ENCODE measurements at regions not wholly inside any gene's neighbourhood (a gene's known extent, or its start where the extent isn't known, plus 50 kb on each side); places are given as distances from the start of the nearest gene placed in this dataset.

- Histone ChIP-seq H3K36me3 (ENCODE audit: low read depth, missing control alignments) (no peaks in the 10 kb centered on the region), H3K9me3 (no peaks in the 10 kb centered on the region), H3K27me3 (no peaks in the 10 kb centered on the region), H3K27ac (no peak overlapping the region), H3K4me1 (no peaks in the 10 kb centered on the region), H3K4me3 (no peak overlapping the region)
- no peak for DNase-seq
- WGBS, 2 donors = 68 to 71% methylated on average over 5 to 6 of the region's 6 CpGs
- intact Hi-C loops (cut with DNase I; ENCODE audit: low total_unique reads) = no loop called here
- no peak for TF ChIP-seq POLR2A (IDR thresholded peaks at IDR 0.05)
Observed at GRCh38 chr2:45067859-45068570, 58.8 kb upstream of the SIX2 start.

Data from testis (tissue), 2 donors.